ENCODE measurements at regions not wholly inside any gene's neighbourhood (a gene's known extent, or its start where the extent isn't known, plus 50 kb on each side); places are given as distances from the start of the nearest gene placed in this dataset.
A peak's percentile ranks its signal among the peaks of the same experiment; 100 is the strongest.

DNA sequence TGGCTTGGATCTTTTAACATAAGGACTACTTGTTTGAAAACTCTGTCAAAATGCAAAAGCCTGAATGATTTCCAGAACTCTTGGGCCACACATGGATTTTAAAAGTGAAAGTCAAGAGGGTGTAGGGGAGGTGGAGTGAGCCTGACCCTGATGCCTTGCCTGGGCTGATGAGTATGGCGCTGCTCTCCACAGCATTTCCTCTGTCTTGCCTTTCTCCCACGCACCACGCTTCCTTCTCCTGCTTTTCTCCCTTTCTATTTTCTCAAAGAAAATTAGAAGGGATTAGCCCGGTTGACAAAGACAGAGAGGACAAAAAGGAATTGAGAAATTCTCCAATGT lies 207.0 kb upstream of the CCDC68 start:
- 50% methylated on average over 4 of the region's 4 CpGs for WGBS
- H3K27ac ChIP-seq (ENCODE audit: low read length): no peak overlapping the region
- DNase-seq: no peak
- ATAC-seq: no peak
- H3K4me1 ChIP-seq (ENCODE audit: control insufficient read depth, insufficient read depth, low read length): peaks cover 1% of the 10 kb centered on the region
- no peak overlapping the region for H3K4me3 ChIP-seq (ENCODE audit: low read length)
- no peaks in the 10 kb centered on the region for H3K9me3 ChIP-seq (ENCODE audit: control insufficient read depth, low read length)
- no peaks in the 10 kb centered on the region for H3K27me3 ChIP-seq (ENCODE audit: control insufficient read depth, insufficient read depth)
- intact Hi-C loops (cut with DNase I): no loop called here

GRCh38 chr18:55163550-55163949 lies 204.3 kb upstream of the CCDC68 start:
- H3K27me3 ChIP-seq (ENCODE audit: control insufficient read depth, insufficient read depth): no peaks in the 10 kb centered on the region
- ATAC-seq (no peak), DNase-seq (no peak)
- WGBS: 71% methylated on average over 7 of the region's 7 CpGs
- intact Hi-C loops (cut with DNase I): no loop called here
- no peak overlapping the region for H3K4me3 ChIP-seq (ENCODE audit: low read length)
- no peak overlapping the region for H3K27ac ChIP-seq (ENCODE audit: low read length)
- no peaks in the 10 kb centered on the region for H3K9me3 ChIP-seq (ENCODE audit: control insufficient read depth, low read length)
- no peaks in the 10 kb centered on the region for H3K4me1 ChIP-seq (ENCODE audit: control insufficient read depth, insufficient read depth, low read length)

DNA sequence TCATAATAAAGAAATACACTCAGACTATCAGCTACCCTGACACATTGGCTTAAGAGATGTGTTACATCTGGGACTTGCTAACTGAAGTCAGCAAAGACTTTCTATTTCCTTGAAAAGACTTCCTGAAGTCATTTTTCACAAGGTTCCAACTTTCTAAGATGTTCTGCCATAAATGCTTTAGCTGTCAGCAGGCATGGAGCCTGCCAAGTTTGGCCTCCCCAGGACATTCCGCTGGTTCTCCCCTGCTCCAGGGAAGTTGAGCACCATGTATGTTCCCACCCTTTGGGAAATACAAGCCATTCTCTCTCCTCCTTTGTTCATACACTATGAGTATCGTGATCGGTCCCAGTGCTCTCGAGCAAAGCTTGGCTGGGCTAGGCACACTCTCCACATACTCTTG lies 202.7 kb upstream of the CCDC68 start:
- Histone ChIP-seq H3K9me3 (ENCODE audit: control insufficient read depth, low read length) (no peaks in the 10 kb centered on the region), H3K27me3 (ENCODE audit: control insufficient read depth, insufficient read depth) (no peaks in the 10 kb centered on the region), H3K4me1 (ENCODE audit: control insufficient read depth, insufficient read depth, low read length) (no peaks in the 10 kb centered on the region), H3K27ac (ENCODE audit: low read length) (no peak overlapping the region), H3K4me3 (ENCODE audit: low read length) (no peak overlapping the region)
- 72% methylated on average over 4 of the region's 4 CpGs for WGBS
- intact Hi-C loops (cut with DNase I): no loop called here
- ATAC-seq: peak in 1 of 2 donors; percentile 55
- DNase-seq: peak in 2 of 3 donors; percentile 31 to 56

GRCh38 chr18:55159027-55159426 lies 199.8 kb upstream of the CCDC68 start:
- no peaks in the 10 kb centered on the region for H3K9me3 ChIP-seq (ENCODE audit: control insufficient read depth, low read length)
- DNase-seq: no peak
- no peak for ATAC-seq
- 94% methylated on average over 4 of the region's 4 CpGs for WGBS
- H3K4me1 ChIP-seq (ENCODE audit: control insufficient read depth, insufficient read depth, low read length): no peaks in the 10 kb centered on the region
- intact Hi-C loops (cut with DNase I): no loop called here
- no peaks in the 10 kb centered on the region for H3K27me3 ChIP-seq (ENCODE audit: control insufficient read depth, insufficient read depth)
- no peak overlapping the region for H3K27ac ChIP-seq (ENCODE audit: low read length)
- no peak overlapping the region for H3K4me3 ChIP-seq (ENCODE audit: low read length)

GRCh38 chr18:55158570-55158969 lies 199.3 kb upstream of the CCDC68 start:
- H3K27me3 ChIP-seq (ENCODE audit: control insufficient read depth, insufficient read depth): no peaks in the 10 kb centered on the region
- 82% methylated on average over 4 of the region's 4 CpGs for WGBS
- ATAC-seq: no peak
- no peaks in the 10 kb centered on the region for H3K9me3 ChIP-seq (ENCODE audit: control insufficient read depth, low read length)
- no peaks in the 10 kb centered on the region for H3K4me1 ChIP-seq (ENCODE audit: control insufficient read depth, insufficient read depth, low read length)
- DNase-seq: no peak
- intact Hi-C loops (cut with DNase I): no loop called here
- no peak overlapping the region for H3K4me3 ChIP-seq (ENCODE audit: low read length)
- H3K27ac ChIP-seq (ENCODE audit: low read length): no peak overlapping the region

- Histone ChIP-seq H3K9me3 (ENCODE audit: control insufficient read depth, low read length) (no peaks in the 10 kb centered on the region), H3K4me3 (ENCODE audit: low read length) (no peak overlapping the region), H3K27ac (ENCODE audit: low read length) (no peak overlapping the region), H3K4me1 (ENCODE audit: control insufficient read depth, insufficient read depth, low read length) (no peaks in the 10 kb centered on the region), H3K27me3 (ENCODE audit: control insufficient read depth, insufficient read depth) (no peaks in the 10 kb centered on the region)
- intact Hi-C loops (cut with DNase I): no loop called here
- ATAC-seq (no peak), DNase-seq (no peak)
- WGBS: 83% methylated on average over 2 of the region's 2 CpGs
Measured at GRCh38 chr18:55153346-55153745, 194.1 kb upstream of the CCDC68 start.

GRCh38 chr18:55152801-55153200 lies 193.5 kb upstream of the CCDC68 start:
- WGBS: 64% methylated on average over 1 of the region's 1 CpG
- H3K4me1 ChIP-seq (ENCODE audit: control insufficient read depth, insufficient read depth, low read length): no peaks in the 10 kb centered on the region
- no peak overlapping the region for H3K4me3 ChIP-seq (ENCODE audit: low read length)
- DNase-seq: no peak
- no peaks in the 10 kb centered on the region for H3K27me3 ChIP-seq (ENCODE audit: control insufficient read depth, insufficient read depth)
- H3K9me3 ChIP-seq (ENCODE audit: control insufficient read depth, low read length): no peaks in the 10 kb centered on the region
- H3K27ac ChIP-seq (ENCODE audit: low read length): no peak overlapping the region
- ATAC-seq: no peak
- intact Hi-C loops (cut with DNase I): no loop called here

GRCh38 chr18:55149994-55150393 lies 190.7 kb upstream of the CCDC68 start:
- peak in 1 of 3 donors; percentile 50 for DNase-seq
- no peak overlapping the region for H3K27ac ChIP-seq (ENCODE audit: low read length)
- H3K27me3 ChIP-seq (ENCODE audit: control insufficient read depth, insufficient read depth): no peaks in the 10 kb centered on the region
- H3K4me1 ChIP-seq (ENCODE audit: control insufficient read depth, insufficient read depth, low read length): no peaks in the 10 kb centered on the region
- H3K4me3 ChIP-seq (ENCODE audit: low read length): no peak overlapping the region
- H3K9me3 ChIP-seq (ENCODE audit: control insufficient read depth, low read length): no peaks in the 10 kb centered on the region
- intact Hi-C loops (cut with DNase I): no loop called here
- WGBS: 57% methylated on average over 6 of the region's 6 CpGs
- ATAC-seq: peak; percentile 47 to 89

GRCh38 chr18:55147791-55148190 lies 188.5 kb upstream of the CCDC68 start:
- Histone ChIP-seq H3K27ac (ENCODE audit: low read length) (no peak overlapping the region), H3K4me3 (ENCODE audit: low read length) (no peak overlapping the region), H3K4me1 (ENCODE audit: control insufficient read depth, insufficient read depth, low read length) (no peaks in the 10 kb centered on the region), H3K27me3 (ENCODE audit: control insufficient read depth, insufficient read depth) (no peaks in the 10 kb centered on the region), H3K9me3 (ENCODE audit: control insufficient read depth, low read length) (no peaks in the 10 kb centered on the region)
- no peak for ATAC-seq
- DNase-seq: no peak
- 57% methylated on average over 3 of the region's 3 CpGs for WGBS
- intact Hi-C loops (cut with DNase I): no loop called here

DNA sequence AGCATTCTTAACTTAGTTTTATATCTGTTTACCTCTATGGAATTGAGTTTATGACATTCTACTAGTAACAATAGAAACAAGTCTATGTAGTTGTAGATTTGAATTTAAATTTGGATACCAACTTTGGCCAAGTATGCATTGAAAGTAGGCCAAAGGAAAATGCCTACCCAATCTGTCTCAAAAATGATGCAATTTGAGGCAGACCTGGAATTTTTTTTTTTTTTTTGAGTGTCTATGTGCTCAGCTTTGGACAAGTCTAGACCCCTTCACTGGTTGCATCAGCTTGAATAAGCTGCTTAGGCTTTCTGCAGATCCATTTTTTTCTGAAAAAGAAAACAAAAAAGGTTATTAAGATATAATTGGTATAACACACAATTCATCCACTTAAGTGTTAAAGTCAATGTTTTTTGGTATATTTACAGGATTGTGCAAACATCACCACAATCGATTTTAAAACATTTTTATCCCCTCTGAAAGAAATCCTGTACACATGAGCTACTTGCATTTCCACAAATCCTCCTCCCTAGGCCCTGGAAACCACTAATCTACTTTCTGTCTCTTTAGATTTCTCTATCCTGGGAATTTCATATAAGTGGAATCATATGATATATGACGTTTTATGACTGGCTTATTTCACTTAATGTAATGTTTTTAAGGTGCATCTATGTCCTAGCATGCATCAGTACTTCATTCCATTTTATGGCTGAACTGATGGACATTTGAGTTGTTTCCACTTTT lies 185.1 kb upstream of the CCDC68 start:
- 52% methylated on average over 2 of the region's 2 CpGs for WGBS
- Histone ChIP-seq H3K4me1 (ENCODE audit: control insufficient read depth, insufficient read depth, low read length) (no peaks in the 10 kb centered on the region), H3K9me3 (ENCODE audit: control insufficient read depth, low read length) (no peaks in the 10 kb centered on the region), H3K27me3 (ENCODE audit: control insufficient read depth, insufficient read depth) (no peaks in the 10 kb centered on the region), H3K27ac (ENCODE audit: low read length) (no peak overlapping the region), H3K4me3 (ENCODE audit: low read length) (no peak overlapping the region)
- intact Hi-C loops (cut with DNase I): no loop called here
- DNase-seq (no peak), ATAC-seq (no peak)

- WGBS: 72% methylated on average over 6 of the region's 6 CpGs
- DNase-seq (no peak), ATAC-seq (no peak)
- no peaks in the 10 kb centered on the region for H3K27me3 ChIP-seq (ENCODE audit: control insufficient read depth, insufficient read depth)
- intact Hi-C loops (cut with DNase I): no loop called here
- H3K4me1 ChIP-seq (ENCODE audit: control insufficient read depth, insufficient read depth, low read length): no peaks in the 10 kb centered on the region
- no peaks in the 10 kb centered on the region for H3K9me3 ChIP-seq (ENCODE audit: control insufficient read depth, low read length)
- H3K27ac ChIP-seq (ENCODE audit: low read length): no peak overlapping the region
- no peak overlapping the region for H3K4me3 ChIP-seq (ENCODE audit: low read length)
Measured at GRCh38 chr18:55142410-55142809, 183.1 kb upstream of the CCDC68 start.

DNA sequence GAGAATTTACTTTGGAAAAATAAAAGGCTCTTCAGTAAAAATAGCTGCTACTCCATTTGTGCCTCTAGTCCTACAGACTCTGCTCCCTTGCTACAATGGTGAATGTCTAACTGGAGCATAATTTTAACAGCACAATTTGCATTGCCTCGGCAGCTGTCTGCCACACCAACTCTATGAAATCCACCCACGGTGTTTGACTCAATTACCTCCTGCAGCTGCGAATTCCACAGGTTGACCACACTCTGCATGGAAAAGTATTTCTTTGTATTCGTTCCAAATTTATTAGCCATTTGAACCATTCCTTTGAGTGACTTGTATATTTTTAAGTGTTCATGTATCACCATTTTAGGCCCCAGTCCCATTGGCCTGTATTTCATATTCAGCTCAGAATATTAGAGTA lies 182.1 kb upstream of the CCDC68 start:
- 92% methylated on average over 4 of the region's 4 CpGs for WGBS
- no peaks in the 10 kb centered on the region for H3K27me3 ChIP-seq (ENCODE audit: control insufficient read depth, insufficient read depth)
- no peaks in the 10 kb centered on the region for H3K4me1 ChIP-seq (ENCODE audit: control insufficient read depth, insufficient read depth, low read length)
- intact Hi-C loops (cut with DNase I): no loop called here
- H3K9me3 ChIP-seq (ENCODE audit: control insufficient read depth, low read length): no peaks in the 10 kb centered on the region
- ATAC-seq (no peak), DNase-seq (no peak)
- no peak overlapping the region for H3K27ac ChIP-seq (ENCODE audit: low read length)
- no peak overlapping the region for H3K4me3 ChIP-seq (ENCODE audit: low read length)

Data from right cardiac atrium (tissue), 5 donors.